ENCODE measurements at regions not wholly inside any gene's neighbourhood (a gene's known extent, or its start where the extent isn't known, plus 50 kb on each side); places are given as distances from the start of the nearest gene placed in this dataset.
"Not testable (repeated sequence)": the region's sequence is repeated elsewhere in the genome, so short reads cannot be mapped to it uniquely, and the experiment has no call there.

- DNase-seq: no peak
Observed at GRCh38 chr4:184950117-184950830, 68.0 kb upstream of the HELT start.

- no peak for DNase-seq
Observed at GRCh38 chr4:184950926-184951325, 67.4 kb upstream of the HELT start.

- no peak for DNase-seq
Observed at GRCh38 chr4:184951668-184952160, 66.6 kb upstream of the HELT start.

- no peak for DNase-seq
Observed at GRCh38 chr4:184952522-184952921, 65.8 kb upstream of the HELT start.

- DNase-seq: no peak
Observed at GRCh38 chr4:184953421-184953945, 64.8 kb upstream of the HELT start.

GRCh38 chr4:184953971-184954370 lies 64.3 kb upstream of the HELT start:
- DNase-seq: no peak

GRCh38 chr4:184954482-184954881 lies 63.8 kb upstream of the HELT start:
- DNase-seq: no peak

- no peak for DNase-seq
Observed at GRCh38 chr4:184955116-184955515, 63.2 kb upstream of the HELT start.

- no peak for DNase-seq
Observed at GRCh38 chr4:184955636-184956035, 62.7 kb upstream of the HELT start.

- DNase-seq: no peak
Observed at GRCh38 chr4:184957446-184958115, 60.7 kb upstream of the HELT start.

- no peak for DNase-seq
Observed at GRCh38 chr4:184958127-184958922, 60.0 kb upstream of the HELT start.

GRCh38 chr4:184958923-184959210 lies 59.4 kb upstream of the HELT start:
- no peak for DNase-seq

GRCh38 chr4:184959309-184959708 lies 59.0 kb upstream of the HELT start:
- DNase-seq: no peak

GRCh38 chr4:184959786-184960185 lies 58.5 kb upstream of the HELT start:
- DNase-seq: no peak

GRCh38 chr4:184960505-184960971 lies 57.8 kb upstream of the HELT start:
- no peak for DNase-seq

- DNase-seq: no peak
Observed at GRCh38 chr4:184961660-184962059, 56.6 kb upstream of the HELT start.

- DNase-seq: no peak
Observed at GRCh38 chr4:184962125-184962638, 56.1 kb upstream of the HELT start.

GRCh38 chr4:184965230-184966050 lies 52.9 kb upstream of the HELT start:
- not testable (repeated sequence) for DNase-seq

GRCh38 chr4:184966051-184966691 lies 52.1 kb upstream of the HELT start:
- not testable (repeated sequence) for DNase-seq

GRCh38 chr4:184967699-184968098 lies 50.6 kb upstream of the HELT start:
- DNase-seq: not testable (repeated sequence)

GRCh38 chr4:184968366-184968765 lies 49.9 kb upstream of the HELT start:
- no peak for DNase-seq
